ENCODE measurements at regions not wholly inside any gene's neighbourhood (a gene's known extent, or its start where the extent isn't known, plus 50 kb on each side); places are given as distances from the start of the nearest gene placed in this dataset.

GRCh38 chr1:199197695-199198094 is 558.9 kb downstream of the PTPRC start:
- TF ChIP-seq CTCF (IDR thresholded peaks at IDR 0.05; ENCODE audit: insufficient read depth, low read length, poor library complexity, severe bottlenecking) = no peak
- no peak for TF ChIP-seq EZH2phosphoT487 (conservative IDR thresholded peaks at IDR 0.05; ENCODE audit: low read length)
